Right atrium auricular region (tissue), 2 donors: ENCODE measurements at regions not wholly inside any gene's neighbourhood (a gene's known extent, or its start where the extent isn't known, plus 50 kb on each side); places are given as distances from the start of the nearest gene placed in this dataset.

Source experiments
- DNase-seq: peaks from one replicate; pipeline ENCODE4 v3.0.0-alpha.2; 2019; ENCODE audit warnings: low spot score
- H3K27ac ChIP-seq, 2 donors: fragments of 200-600 bp; sonication (generic); 1 replicate in 1 of 2; 2 replicates in 1 of 2; pipeline ENCODE4 v1.5.1; 2016 to 2019
- H3K27me3 ChIP-seq, 2 donors: fragments of 200-600 bp; sonication (generic); one replicate each; pipeline versions ENCODE4 v1.5.1 to v1.6.0; 2017 to 2019
- H3K36me3 ChIP-seq: fragments of 200-600 bp; sonication (generic); one replicate; pipeline ENCODE4 v1.5.1; 2016
- H3K4me1 ChIP-seq, 2 donors: fragments of 200-600 bp; sonication (generic); one replicate each; pipeline versions ENCODE4 v1.5.1 to v1.6.0; 2017 to 2019
- H3K4me3 ChIP-seq, 2 donors: fragments of 200-600 bp; sonication (generic); 1 replicate in 1 of 2; 2 replicates in 1 of 2; pipeline ENCODE4 v1.5.1; 2017 to 2019; ENCODE audit warnings: mild to moderate bottlenecking in 1 of 2, moderate library complexity in 1 of 2
- H3K9me3 ChIP-seq, 2 donors: fragments of 200-600 bp; sonication (generic); one replicate each; pipeline ENCODE4 v1.5.1; 2019
- CTCF ChIP-seq, 2 donors: fragments of 200-600 bp; sonication (generic); IDR thresholded peaks; one replicate each; pipeline ENCODE4 v1.5.1; 2019; ENCODE audit warnings: antibody characterized with exemption in 2 of 2

GRCh38 chr12:126390969-126391566 lies 1325.8 kb downstream of the AACS start:
- Histone ChIP-seq H3K36me3 (no peaks in the 10 kb centered on the region), H3K27me3 (no peaks in the 10 kb centered on the region), H3K4me3 (no peak overlapping the region), H3K27ac (no peak overlapping the region), H3K9me3 (no peaks in the 10 kb centered on the region), H3K4me1 (no peaks in the 10 kb centered on the region)
- DNase-seq, result no peak
- TF ChIP-seq CTCF (IDR thresholded peaks at IDR 0.05), result no peak

GRCh38 chr12:126396536-126396935 lies 1331.3 kb downstream of the AACS start:
- H3K27me3 ChIP-seq, result no peaks in the 10 kb centered on the region
- no peak for DNase-seq
- no peak overlapping the region for H3K27ac ChIP-seq
- no peak overlapping the region for H3K4me3 ChIP-seq
- no peak for TF ChIP-seq CTCF (IDR thresholded peaks at IDR 0.05)
- H3K4me1 ChIP-seq, result no peaks in the 10 kb centered on the region
- no peaks in the 10 kb centered on the region for H3K9me3 ChIP-seq
- no peaks in the 10 kb centered on the region for H3K36me3 ChIP-seq

- H3K27me3 ChIP-seq, result no peaks in the 10 kb centered on the region
- H3K4me3 ChIP-seq, result no peak overlapping the region
- no peak for DNase-seq
- no peak for TF ChIP-seq CTCF (IDR thresholded peaks at IDR 0.05)
- H3K9me3 ChIP-seq, result no peaks in the 10 kb centered on the region
- H3K4me1 ChIP-seq, result no peaks in the 10 kb centered on the region
- no peaks in the 10 kb centered on the region for H3K36me3 ChIP-seq
- H3K27ac ChIP-seq, result no peak overlapping the region
Measured at GRCh38 chr12:126397071-126397581, 1331.9 kb downstream of the AACS start.

- Histone ChIP-seq H3K36me3 (no peaks in the 10 kb centered on the region), H3K27me3 (no peaks in the 10 kb centered on the region), H3K27ac (no peak overlapping the region), H3K4me3 (no peak overlapping the region), H3K9me3 (no peaks in the 10 kb centered on the region), H3K4me1 (no peaks in the 10 kb centered on the region)
- no peak for TF ChIP-seq CTCF (IDR thresholded peaks at IDR 0.05)
- DNase-seq, result no peak
Measured at GRCh38 chr12:126397660-126398059, 1332.4 kb downstream of the AACS start.

- H3K9me3 ChIP-seq, result no peaks in the 10 kb centered on the region
- no peak for TF ChIP-seq CTCF (IDR thresholded peaks at IDR 0.05)
- no peak overlapping the region for H3K27ac ChIP-seq
- H3K4me3 ChIP-seq, result no peak overlapping the region
- H3K27me3 ChIP-seq, result no peaks in the 10 kb centered on the region
- no peak for DNase-seq
- no peaks in the 10 kb centered on the region for H3K36me3 ChIP-seq
- H3K4me1 ChIP-seq, result no peaks in the 10 kb centered on the region
Measured at GRCh38 chr12:126400831-126401230, 1335.6 kb downstream of the AACS start.

- H3K27ac ChIP-seq, result no peak overlapping the region
- no peaks in the 10 kb centered on the region for H3K36me3 ChIP-seq
- H3K4me1 ChIP-seq, result no peaks in the 10 kb centered on the region
- TF ChIP-seq CTCF (IDR thresholded peaks at IDR 0.05), result no peak
- H3K27me3 ChIP-seq, result no peaks in the 10 kb centered on the region
- no peaks in the 10 kb centered on the region for H3K9me3 ChIP-seq
- H3K4me3 ChIP-seq, result no peak overlapping the region
- DNase-seq, result no peak
Measured at GRCh38 chr12:126404293-126404881, 1339.2 kb downstream of the AACS start.
